GM20000 (cell line): ENCODE measurements at regions not wholly inside any gene's neighbourhood (a gene's known extent, or its start where the extent isn't known, plus 50 kb on each side); places are given as distances from the start of the nearest gene placed in this dataset.

Experiments
- DNase-seq: peaks from one replicate; pipeline ENCODE4 v3.0.0; 2012; ENCODE audit warnings: low spot score
- TF ChIP-seq, protein P1 (sequence below): IDR thresholded peaks from 2 replicates; pipeline ENCODE4 v1.5.1; 2012; ENCODE audit warnings: mild to moderate bottlenecking, control low read depth; ENCODE audit errors: extremely low read depth, missing control alignments

- TF ChIP-seq, protein P1, sequence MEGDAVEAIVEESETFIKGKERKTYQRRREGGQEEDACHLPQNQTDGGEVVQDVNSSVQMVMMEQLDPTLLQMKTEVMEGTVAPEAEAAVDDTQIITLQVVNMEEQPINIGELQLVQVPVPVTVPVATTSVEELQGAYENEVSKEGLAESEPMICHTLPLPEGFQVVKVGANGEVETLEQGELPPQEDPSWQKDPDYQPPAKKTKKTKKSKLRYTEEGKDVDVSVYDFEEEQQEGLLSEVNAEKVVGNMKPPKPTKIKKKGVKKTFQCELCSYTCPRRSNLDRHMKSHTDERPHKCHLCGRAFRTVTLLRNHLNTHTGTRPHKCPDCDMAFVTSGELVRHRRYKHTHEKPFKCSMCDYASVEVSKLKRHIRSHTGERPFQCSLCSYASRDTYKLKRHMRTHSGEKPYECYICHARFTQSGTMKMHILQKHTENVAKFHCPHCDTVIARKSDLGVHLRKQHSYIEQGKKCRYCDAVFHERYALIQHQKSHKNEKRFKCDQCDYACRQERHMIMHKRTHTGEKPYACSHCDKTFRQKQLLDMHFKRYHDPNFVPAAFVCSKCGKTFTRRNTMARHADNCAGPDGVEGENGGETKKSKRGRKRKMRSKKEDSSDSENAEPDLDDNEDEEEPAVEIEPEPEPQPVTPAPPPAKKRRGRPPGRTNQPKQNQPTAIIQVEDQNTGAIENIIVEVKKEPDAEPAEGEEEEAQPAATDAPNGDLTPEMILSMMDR = no peak
- no peak for DNase-seq
Observed at GRCh38 chr1:83596331-83596730, 402.6 kb downstream of the TTLL7 start.

GRCh38 chr1:83593073-83593472, 405.9 kb downstream of the TTLL7 start:
- TF ChIP-seq, protein P1 = no peak
- no peak for DNase-seq

DNA sequence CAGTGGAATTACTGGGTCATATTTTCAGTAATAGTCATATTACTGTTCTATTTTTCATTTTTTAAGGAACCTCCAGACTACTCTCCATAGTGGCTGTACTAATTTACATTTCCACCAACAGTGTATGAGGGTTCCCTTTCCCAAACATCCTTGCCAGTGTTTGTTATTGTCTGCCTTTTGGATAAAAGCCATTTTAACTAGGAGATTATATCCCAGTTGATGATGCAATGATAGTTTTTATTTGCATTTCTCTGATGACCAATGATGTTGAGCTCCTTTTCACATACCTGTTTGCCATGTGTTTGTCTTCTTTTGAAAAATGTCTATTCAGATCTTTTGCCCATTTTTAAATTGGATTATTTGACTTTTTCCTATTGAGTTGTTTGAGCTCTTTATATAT, 410.8 kb downstream of the TTLL7 start:
- no peak for DNase-seq
- TF ChIP-seq, protein P1 = no peak

DNA sequence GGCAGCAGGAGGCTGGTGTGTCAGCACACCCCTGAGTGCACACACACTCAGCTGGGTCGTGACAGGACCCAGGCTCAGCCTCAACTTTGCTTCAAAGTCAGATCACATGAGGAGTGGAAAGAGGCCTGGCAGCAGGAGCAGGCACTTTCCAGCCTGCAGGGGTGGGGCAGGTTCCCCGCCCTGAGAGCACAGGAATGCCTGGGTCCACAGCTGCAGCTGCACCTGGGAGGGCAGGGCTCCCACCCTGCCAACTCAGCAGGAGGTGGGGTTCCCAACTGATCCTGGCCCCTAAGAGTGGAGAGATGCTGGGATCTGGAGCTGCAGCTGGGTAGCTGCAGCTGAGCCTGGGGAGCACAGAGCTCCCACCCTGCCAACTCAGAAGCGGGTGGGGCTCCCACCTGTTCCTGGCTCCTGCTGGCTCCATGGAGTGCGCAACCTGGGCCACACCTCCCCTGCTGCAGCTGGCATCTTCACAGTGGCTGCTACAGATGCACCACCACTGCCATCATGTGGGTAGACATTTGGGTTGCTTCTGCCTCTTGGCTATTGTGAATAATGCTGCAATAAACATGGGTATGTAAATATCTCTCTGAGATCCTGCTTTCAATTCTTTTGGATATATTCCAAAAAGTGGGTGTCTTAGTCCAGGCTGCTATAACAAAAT, 415.4 kb downstream of the TTLL7 start:
- TF ChIP-seq, protein P1 = peak; percentile 40

DNA sequence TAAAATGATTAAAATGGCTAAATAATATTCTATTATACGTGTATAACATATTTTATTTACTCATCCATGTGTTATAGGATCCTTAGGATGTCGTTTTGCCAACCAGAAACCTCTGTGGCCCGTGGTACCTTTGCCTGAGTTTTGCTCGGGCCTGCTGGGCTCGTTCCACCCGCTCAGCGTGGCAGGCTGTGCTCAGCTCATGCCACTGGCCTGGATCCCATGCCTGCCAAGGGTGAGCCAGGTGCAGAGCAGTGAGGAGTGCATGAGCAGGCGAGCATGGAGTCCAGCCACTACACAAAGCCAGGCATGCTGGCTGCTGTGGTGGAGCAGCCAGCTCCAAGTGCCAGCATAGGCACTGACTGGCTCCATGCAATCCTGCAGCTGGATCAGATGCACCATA, 417.2 kb downstream of the TTLL7 start:
- DNase-seq = no peak
- TF ChIP-seq, protein P1 = no peak

More for the DNA sequence above, 415.4 kb downstream of the TTLL7 start:
- no peak for DNase-seq

DNA sequence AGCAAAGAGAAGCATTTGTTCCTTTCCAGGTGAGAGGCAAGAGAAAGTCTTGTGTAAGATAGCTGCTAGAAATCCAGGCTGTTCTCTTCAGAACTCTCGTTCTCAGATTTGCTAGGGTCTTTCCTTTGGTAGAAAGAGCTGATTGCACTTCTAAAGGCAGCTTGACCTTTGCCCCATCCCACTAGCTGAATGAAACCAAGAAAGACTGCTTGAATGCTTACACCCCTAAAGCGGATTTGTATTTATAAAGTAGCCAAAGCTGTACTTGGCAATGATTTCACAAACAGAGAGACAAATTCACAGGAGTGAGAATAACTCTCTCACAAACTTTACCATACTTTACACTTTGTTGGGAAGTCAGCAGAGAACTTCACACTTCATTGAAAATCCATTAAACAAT, 424.1 kb downstream of the TTLL7 start:
- TF ChIP-seq, protein P1 = no peak
- DNase-seq = no peak

DNA sequence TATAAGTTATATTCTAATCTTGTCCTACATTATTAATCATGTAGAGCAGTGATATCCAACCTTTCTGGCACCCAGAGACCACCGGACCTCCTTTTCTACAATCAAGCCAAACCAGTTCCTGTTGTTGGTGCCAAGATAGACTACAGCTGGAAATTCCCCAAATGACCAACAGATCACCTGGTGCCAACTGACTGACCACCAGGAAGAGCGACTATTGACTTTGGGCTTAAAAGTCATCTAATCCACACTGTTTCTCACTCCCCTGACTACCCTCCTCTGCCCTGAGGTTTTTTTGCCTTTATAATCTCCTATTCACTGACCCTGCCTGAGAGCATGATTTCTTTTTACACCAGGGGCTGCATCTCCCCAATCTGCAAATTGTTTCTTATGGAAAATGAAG, 425.2 kb downstream of the TTLL7 start:
- TF ChIP-seq, protein P1 = no peak

More for the DNA sequence above, 425.2 kb downstream of the TTLL7 start:
- no peak for DNase-seq
